H9 (cell line): ENCODE measurements at regions not wholly inside any gene's neighbourhood (a gene's known extent, or its start where the extent isn't known, plus 50 kb on each side); places are given as distances from the start of the nearest gene placed in this dataset.

Experiments
- DNase-seq: peaks from one replicate; pipeline ENCODE4 v3.0.0-alpha.2; 2017
- H2AFZ ChIP-seq: one replicate; pipeline ENCODE4 v1.6.1; 2013; ENCODE audit warnings: mild to moderate bottlenecking, low read length, control low read depth, moderate library complexity
- H2AK5ac ChIP-seq: 2 replicates; pipeline ENCODE4 v1.6.1; 2013; ENCODE audit warnings: low read length, control low read depth, mixed read lengths; ENCODE audit not compliant: insufficient read length
- H2BK120ac ChIP-seq: one replicate; pipeline ENCODE4 v1.6.1; 2013; ENCODE audit warnings: low read depth, mild to moderate bottlenecking, low read length, control low read depth, inconsistent platforms; ENCODE audit not compliant: poor library complexity, severe bottlenecking
- H2BK12ac ChIP-seq: 2 replicates; pipeline ENCODE4 v1.6.1; 2013; ENCODE audit warnings: low read length, control low read depth, mixed read lengths, low read depth; ENCODE audit not compliant: insufficient read length
- H2BK15ac ChIP-seq: 2 replicates; pipeline ENCODE4 v1.6.1; 2013; ENCODE audit warnings: low read depth, low read length, control low read depth
- H2BK20ac ChIP-seq: one replicate; pipeline ENCODE4 v1.6.1; 2013; ENCODE audit warnings: low read depth, mild to moderate bottlenecking, low read length, control low read depth, inconsistent platforms; ENCODE audit not compliant: poor library complexity, severe bottlenecking
- H2BK5ac ChIP-seq: 2 replicates; pipeline ENCODE4 v1.6.1; 2013; ENCODE audit warnings: low read length, control low read depth, mixed read lengths; ENCODE audit not compliant: insufficient read length
- H3K14ac ChIP-seq: 2 replicates; pipeline ENCODE4 v1.6.1; 2013; ENCODE audit warnings: low read length, control low read depth; ENCODE audit not compliant: insufficient read depth
- H3K18ac ChIP-seq: 2 replicates; pipeline ENCODE4 v1.6.1; 2013; ENCODE audit warnings: low read depth, mild to moderate bottlenecking, mixed read lengths, low read length, control low read depth; ENCODE audit not compliant: insufficient read length
- H3K23ac ChIP-seq: 2 replicates; pipeline ENCODE4 v1.6.1; 2013; ENCODE audit warnings: low read length, control low read depth, mixed read lengths, low read depth; ENCODE audit not compliant: insufficient read length
- H3K23me2 ChIP-seq: 2 replicates; pipeline ENCODE4 v1.6.1; 2013; ENCODE audit warnings: low read depth, mild to moderate bottlenecking, mixed read lengths, low read length, control low read depth; ENCODE audit not compliant: insufficient read length, poor library complexity, severe bottlenecking
- H3K27ac ChIP-seq: 2 replicates; pipeline ENCODE4 v1.5.1; 2013; ENCODE audit warnings: low read length, control low read depth, mixed read lengths, low read depth; ENCODE audit not compliant: insufficient read length
- H3K27me3 ChIP-seq: 2 replicates; pipeline ENCODE4 v1.6.1; 2013; ENCODE audit warnings: low read length, control low read depth, inconsistent platforms; ENCODE audit not compliant: insufficient read depth
- H3K4ac ChIP-seq: 2 replicates; pipeline ENCODE4 v1.6.1; 2013; ENCODE audit warnings: low read depth, mild to moderate bottlenecking, control low read depth, inconsistent platforms, low read length, moderate library complexity
- H3K4me1 ChIP-seq: 2 replicates; pipeline ENCODE4 v1.6.1; 2013; ENCODE audit warnings: low read length, control low read depth, inconsistent platforms; ENCODE audit not compliant: insufficient read depth
- H3K4me2 ChIP-seq: 2 replicates; pipeline ENCODE4 v1.6.1; 2013; ENCODE audit warnings: low read length, control low read depth, mixed read lengths; ENCODE audit not compliant: insufficient read length, insufficient read depth
- H3K56ac ChIP-seq: 2 replicates; pipeline ENCODE4 v1.6.1; 2013; ENCODE audit warnings: low read depth, mild to moderate bottlenecking, mixed read lengths, low read length, control low read depth; ENCODE audit not compliant: insufficient read length
- H3K79me1 ChIP-seq: 2 replicates; pipeline ENCODE4 v1.6.1; 2013; ENCODE audit warnings: low read depth, mild to moderate bottlenecking, moderate library complexity, low read length, control low read depth, inconsistent platforms; ENCODE audit not compliant: insufficient read depth, poor library complexity, severe bottlenecking
- H3K79me2 ChIP-seq: 2 replicates; pipeline ENCODE4 v1.6.1; 2013; ENCODE audit warnings: low read length, control low read depth, inconsistent platforms; ENCODE audit not compliant: insufficient read depth
- H3K9ac ChIP-seq: 2 replicates; pipeline ENCODE4 v1.6.1; 2013; ENCODE audit warnings: low read length, control low read depth, mixed read lengths; ENCODE audit not compliant: insufficient read length; ENCODE audit errors: extremely low read depth
- H3K9me3 ChIP-seq: one replicate; pipeline ENCODE4 v1.6.1; 2013; ENCODE audit warnings: low read depth, low read length, inconsistent platforms; ENCODE audit not compliant: control insufficient read depth
- H3T11ph ChIP-seq: one replicate; pipeline ENCODE4 v1.6.1; 2013; ENCODE audit warnings: mild to moderate bottlenecking, low read length, control low read depth, inconsistent platforms
- H4K20me1 ChIP-seq: one replicate; pipeline ENCODE4 v1.6.1; 2013; ENCODE audit not compliant: control insufficient read depth, insufficient read length, insufficient read depth
- H4K5ac ChIP-seq: 2 replicates; pipeline ENCODE4 v1.6.1; 2013; ENCODE audit warnings: low read depth, mild to moderate bottlenecking, mixed read lengths, low read length, control low read depth; ENCODE audit not compliant: insufficient read length
- H4K8ac ChIP-seq: replicated peaks from 2 replicates; pipeline ENCODE4 v1.6.1; 2013; ENCODE audit warnings: low read length, control low read depth, mixed read lengths, low read depth; ENCODE audit not compliant: insufficient read length
- H4K91ac ChIP-seq: 2 replicates; pipeline ENCODE4 v1.6.1; 2013; ENCODE audit warnings: low read depth, mild to moderate bottlenecking, moderate library complexity, mixed read lengths, low read length, control low read depth; ENCODE audit not compliant: insufficient read length
- H3K27ac Mint-ChIP-seq, 3 experiments: 2 replicates in 2 of 3; 3 replicates in 1 of 3; pipeline ENCODE4 v1.8.0; 2020 to 2021; ENCODE audit warnings: mixed read lengths in 3 of 3, mild to moderate bottlenecking in 1 of 3, moderate library complexity in 1 of 3
- H3K27me3 Mint-ChIP-seq: 2 replicates; pipeline ENCODE4 v1.8.0; 2021; ENCODE audit warnings: low read depth, mild to moderate bottlenecking, moderate library complexity, mixed read lengths
- H3K36me3 Mint-ChIP-seq, 3 experiments: 2 replicates in 2 of 3; 3 replicates in 1 of 3; pipeline ENCODE4 v1.8.0; 2020 to 2021; ENCODE audit warnings: low read depth in 3 of 3, mixed read lengths in 3 of 3; ENCODE audit not compliant: insufficient read depth in 1 of 3
- H3K4me1 Mint-ChIP-seq, 2 experiments: 2 replicates each; pipeline ENCODE4 v1.8.0; 2020; ENCODE audit warnings: mixed read lengths in 2 of 2
- H3K4me3 Mint-ChIP-seq, 2 experiments: 2 replicates in 1 of 2; 3 replicates in 1 of 2; pipeline ENCODE4 v1.8.0; 2020 to 2021; ENCODE audit warnings: mild to moderate bottlenecking in 2 of 2, mixed read lengths in 2 of 2, moderate library complexity in 1 of 2
- H3K9me3 Mint-ChIP-seq, 2 experiments: 2 replicates in 1 of 2; 3 replicates in 1 of 2; pipeline ENCODE4 v1.8.0; 2020; ENCODE audit warnings: mild to moderate bottlenecking in 2 of 2, mixed read lengths in 2 of 2, moderate library complexity in 1 of 2
- WGBS: extraction: QIAGEN DNeasy Blood & Tissue Kit; methylation state at CpG from one replicate; pipeline ENCODE4 v1.1.7; 2013; ENCODE audit warnings: missing lambda C conversion rate, low lambda C conversion rate, mixed read lengths; ENCODE audit not compliant: insufficient read length; ENCODE audit errors: extremely low coverage; 5-methylcytosine and 5-hydroxymethylcytosine counted together
- TF ChIP-seq, protein P1 (sequence below): fragments of 200-600 bp; sonication (generic); conservative IDR thresholded peaks from 3 replicates; pipeline ENCODE4 v1.8.0; 2021; ENCODE audit warnings: antibody characterized with exemption, mild to moderate bottlenecking

GRCh38 chr7:98556288-98556687, 60.8 kb upstream of the NPTX2 start:
- Histone ChIP-seq H3K4ac (no peak overlapping the region), H3K27ac (no peak overlapping the region), H2AK5ac (no peak overlapping the region), H3K4me1 (no peaks in the 10 kb centered on the region), H3K79me2 (no peaks in the 10 kb centered on the region), H3K14ac (no peak overlapping the region), H3K18ac (no peak overlapping the region), H2BK5ac (no peak overlapping the region), H3K9me3 (no peaks in the 10 kb centered on the region), H3K23me2 (no peaks in the 10 kb centered on the region), H3K79me1 (no peaks in the 10 kb centered on the region), H3K9ac (no peak overlapping the region), H4K20me1 (no peaks in the 10 kb centered on the region), H3K23ac (no peak overlapping the region), H2BK15ac (no peak overlapping the region), H3K27me3 (no peaks in the 10 kb centered on the region), H3K4me2 (no peak overlapping the region), H4K8ac (no peak overlapping the region), H2BK12ac (no peak overlapping the region), H4K5ac (no peak overlapping the region), H2AFZ (no peak overlapping the region), H3K56ac (no peak overlapping the region), H2BK120ac (no peak overlapping the region), H2BK20ac (no peak overlapping the region), H3T11ph (no peak overlapping the region), H4K91ac (no peak overlapping the region)
- Mint-ChIP-seq H3K27me3 (peaks cover 12% of the 10 kb centered on the region), H3K9me3 (peaks cover 34 to 38% of the 10 kb centered on the region in 2 experiments), H3K36me3 (peaks cover 2 to 19% (median 6%) of the 10 kb centered on the region in 3 experiments; a peak in 6 of 7 replicates), H3K4me1 (peaks cover 0 to 6% of the 10 kb centered on the region in 2 experiments; a peak in 2 of 4 replicates), H3K27ac (no peak overlapping the region), H3K4me3 (no peak overlapping the region)
- WGBS = no CpG with 5 or more reads among the region's 12 CpGs
- TF ChIP-seq, protein P1, sequence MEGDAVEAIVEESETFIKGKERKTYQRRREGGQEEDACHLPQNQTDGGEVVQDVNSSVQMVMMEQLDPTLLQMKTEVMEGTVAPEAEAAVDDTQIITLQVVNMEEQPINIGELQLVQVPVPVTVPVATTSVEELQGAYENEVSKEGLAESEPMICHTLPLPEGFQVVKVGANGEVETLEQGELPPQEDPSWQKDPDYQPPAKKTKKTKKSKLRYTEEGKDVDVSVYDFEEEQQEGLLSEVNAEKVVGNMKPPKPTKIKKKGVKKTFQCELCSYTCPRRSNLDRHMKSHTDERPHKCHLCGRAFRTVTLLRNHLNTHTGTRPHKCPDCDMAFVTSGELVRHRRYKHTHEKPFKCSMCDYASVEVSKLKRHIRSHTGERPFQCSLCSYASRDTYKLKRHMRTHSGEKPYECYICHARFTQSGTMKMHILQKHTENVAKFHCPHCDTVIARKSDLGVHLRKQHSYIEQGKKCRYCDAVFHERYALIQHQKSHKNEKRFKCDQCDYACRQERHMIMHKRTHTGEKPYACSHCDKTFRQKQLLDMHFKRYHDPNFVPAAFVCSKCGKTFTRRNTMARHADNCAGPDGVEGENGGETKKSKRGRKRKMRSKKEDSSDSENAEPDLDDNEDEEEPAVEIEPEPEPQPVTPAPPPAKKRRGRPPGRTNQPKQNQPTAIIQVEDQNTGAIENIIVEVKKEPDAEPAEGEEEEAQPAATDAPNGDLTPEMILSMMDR = no peak
- DNase-seq = no peak
